GM18907 (cell line): ENCODE measurements at regions not wholly inside any gene's neighbourhood (a gene's known extent, or its start where the extent isn't known, plus 50 kb on each side); places are given as distances from the start of the nearest gene placed in this dataset.
"Not testable (repeated sequence)": the region's sequence is repeated elsewhere in the genome, so short reads cannot be mapped to it uniquely, and the experiment has no call there.

Experiments
- ATAC-seq: cut with Tn5 transposase; IDR thresholded peaks from one replicate; pipeline ENCODE4 v1.9.1; 2021; ENCODE audit warnings: mild to moderate bottlenecking, moderate library complexity; ENCODE audit not compliant: unreplicated experiment

DNA sequence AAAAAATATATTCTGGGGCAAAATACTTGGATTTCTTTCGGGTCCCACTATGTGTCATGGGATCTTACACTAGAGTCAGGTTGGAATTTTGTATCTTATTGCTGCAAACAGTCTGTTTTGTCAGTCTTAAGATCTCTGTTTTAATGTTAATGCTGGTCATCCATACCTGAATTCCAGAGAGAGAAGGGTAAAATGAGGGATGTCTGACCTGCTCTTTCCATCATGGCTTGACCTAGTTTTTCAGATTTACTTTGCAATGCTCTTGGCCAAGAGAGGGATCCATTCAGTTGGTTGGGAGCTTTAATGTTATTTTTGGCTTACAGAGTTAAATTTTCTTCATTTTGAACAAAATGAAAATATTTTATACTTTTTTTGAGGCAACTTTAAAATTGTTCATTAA, 117.2 kb downstream of the CASP12 start:
- no peak for ATAC-seq

DNA sequence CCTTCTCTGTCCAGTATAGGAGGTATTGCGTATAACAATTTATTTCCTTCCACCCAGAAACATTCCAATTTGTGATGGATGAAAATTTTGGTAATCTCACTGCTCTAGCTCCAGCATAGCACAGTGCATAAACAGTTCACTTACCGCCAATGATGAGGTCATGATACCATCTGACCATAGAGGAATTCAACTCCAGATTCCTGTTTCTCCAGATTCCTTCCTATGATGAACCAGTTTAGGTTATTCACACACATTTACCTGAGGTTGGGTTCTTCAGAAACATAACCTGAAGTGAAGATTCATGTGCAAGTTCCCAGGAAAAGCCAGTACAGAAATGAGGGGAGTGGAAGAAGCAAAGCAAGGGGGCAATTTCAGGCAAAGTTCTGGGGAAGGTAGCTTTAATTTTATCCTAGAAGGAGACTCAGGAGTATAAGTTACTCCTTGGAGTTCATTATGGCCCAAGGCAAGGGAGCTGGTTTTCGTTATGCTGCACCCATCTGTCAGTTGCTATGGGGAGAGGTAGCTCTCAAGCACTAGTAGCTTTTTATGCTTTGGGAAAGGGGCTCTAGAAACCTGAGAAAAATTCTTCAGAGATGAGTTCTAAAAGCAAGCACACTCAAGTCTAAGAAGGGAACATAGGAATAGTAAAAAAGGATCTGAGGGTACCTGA, 121.6 kb downstream of the CASP12 start:
- no peak for ATAC-seq

DNA sequence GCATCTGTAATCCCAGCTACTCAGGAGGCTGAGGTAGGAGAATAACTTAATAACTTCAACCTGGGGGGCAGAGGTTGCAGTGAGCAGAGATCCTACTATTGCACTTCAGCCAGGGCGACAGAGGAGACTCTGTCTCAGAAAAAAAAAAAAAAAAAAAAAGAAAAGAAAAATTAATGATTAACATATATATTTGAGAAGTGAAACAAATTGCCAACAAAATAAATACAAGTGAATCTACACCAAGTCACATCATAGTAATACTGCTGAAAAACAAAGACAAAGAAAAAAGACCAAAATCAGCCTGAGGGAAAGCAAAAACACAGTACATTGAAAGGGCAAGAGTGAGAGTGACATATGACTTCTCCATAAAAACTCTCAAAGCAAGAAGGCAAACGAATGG, 123.7 kb downstream of the CASP12 start:
- ATAC-seq = no peak

DNA sequence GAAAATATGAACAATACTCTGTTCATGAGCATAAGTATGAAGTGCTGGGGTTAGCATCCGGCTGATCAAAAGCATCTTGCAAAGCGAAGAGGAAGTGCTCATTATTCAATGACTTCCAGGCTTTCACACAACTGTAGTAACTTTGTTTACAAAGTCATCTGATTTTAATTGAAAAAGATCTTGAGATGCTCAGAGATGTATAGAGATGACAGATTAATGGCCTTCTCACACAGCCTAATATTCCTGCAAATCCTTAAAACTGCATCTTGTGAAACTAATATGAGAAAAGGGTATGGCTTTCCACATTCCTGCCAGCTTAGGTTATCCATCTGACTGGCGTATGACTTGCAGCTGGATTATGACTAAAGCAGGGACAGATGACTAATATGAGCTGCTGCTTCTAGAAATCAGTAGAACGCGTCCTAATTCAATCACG, 125.4 kb downstream of the CASP12 start:
- ATAC-seq = no peak

DNA sequence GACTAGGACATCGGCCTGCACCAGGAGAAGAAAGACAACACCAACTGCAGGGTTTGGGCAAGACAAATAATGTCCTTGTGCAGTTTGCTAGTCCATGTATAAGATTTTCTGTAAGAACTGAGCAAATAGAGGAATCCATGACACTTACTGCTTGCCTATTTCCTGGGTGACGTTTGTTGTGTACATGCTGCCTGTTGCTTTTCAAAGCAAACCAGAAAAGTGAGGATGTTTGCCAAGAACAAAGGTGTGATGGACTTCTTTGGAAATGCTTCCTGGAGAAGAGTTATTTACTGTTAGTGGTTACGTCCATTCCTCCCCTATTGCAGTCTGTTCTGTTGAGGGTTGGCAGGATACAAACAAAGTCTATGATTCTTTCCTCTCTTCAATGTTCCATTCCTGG, 126.5 kb downstream of the CASP12 start:
- ATAC-seq = no peak

DNA sequence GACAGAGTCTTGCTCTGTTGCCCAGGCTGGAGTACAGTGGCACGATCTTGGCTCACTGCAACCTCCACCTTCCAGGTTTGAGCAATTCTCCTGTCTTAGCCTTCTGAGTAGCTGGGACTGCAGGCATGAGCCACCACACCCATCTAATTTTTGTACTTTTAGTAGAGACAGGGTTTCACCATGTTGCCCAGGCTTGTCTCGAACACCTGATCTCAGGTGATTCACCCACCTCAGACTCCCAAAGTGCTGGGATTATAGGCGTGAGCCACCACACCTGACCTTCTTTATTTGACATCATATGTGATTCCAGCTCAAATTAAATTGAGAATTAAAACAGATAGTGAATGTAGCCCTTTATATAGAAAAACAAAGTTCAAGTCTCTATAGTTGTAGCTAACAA, 127.2 kb downstream of the CASP12 start:
- ATAC-seq = not testable (repeated sequence)

DNA sequence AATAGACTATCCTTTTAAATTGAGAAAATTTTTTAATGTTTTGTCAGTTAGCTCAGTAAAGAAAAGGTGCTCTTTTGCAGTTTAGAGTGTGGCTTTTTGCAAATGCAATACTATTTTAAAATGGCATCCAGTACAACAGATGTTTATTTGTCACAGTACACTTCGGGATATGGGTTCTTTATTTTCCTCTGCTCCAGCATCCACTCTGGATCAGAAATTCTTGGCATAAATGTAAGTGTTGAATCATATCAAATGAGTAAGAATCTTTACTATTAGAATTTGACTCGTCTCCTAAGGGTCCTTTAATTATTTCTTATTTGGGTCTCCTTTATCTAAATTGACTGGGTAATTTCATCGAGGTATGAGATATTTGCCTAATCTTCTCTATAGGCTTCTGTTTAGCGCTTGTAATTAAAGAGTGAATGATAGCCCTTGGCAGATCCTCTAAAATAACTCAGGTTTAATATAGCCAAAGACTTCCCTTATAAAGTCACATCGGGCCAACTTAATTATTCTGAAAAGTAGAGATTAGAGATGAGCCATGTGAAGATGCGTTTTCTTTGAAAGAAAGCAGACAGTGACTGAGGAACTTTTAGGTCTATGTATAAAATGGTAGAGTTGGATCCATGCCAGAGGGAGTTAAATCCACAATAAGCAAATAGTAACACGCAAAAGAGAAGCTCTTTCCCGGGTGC, 132.7 kb downstream of the CASP12 start:
- ATAC-seq = no peak

DNA sequence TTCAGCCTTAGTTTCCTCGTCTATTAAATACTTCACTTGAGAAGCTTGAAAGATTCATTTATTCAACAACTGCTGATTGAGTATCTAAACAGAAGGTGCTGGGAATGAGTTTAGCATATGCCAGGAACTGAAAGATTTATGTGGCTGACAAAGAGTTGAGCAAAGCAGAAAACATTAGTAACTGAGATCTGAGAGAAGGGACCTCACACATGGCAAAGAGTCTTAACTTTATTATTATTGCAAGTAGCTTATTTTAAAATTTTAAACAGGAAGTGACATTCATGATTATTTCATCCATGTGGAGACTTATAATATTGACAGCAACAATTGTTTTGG, 133.6 kb downstream of the CASP12 start:
- ATAC-seq = no peak

DNA sequence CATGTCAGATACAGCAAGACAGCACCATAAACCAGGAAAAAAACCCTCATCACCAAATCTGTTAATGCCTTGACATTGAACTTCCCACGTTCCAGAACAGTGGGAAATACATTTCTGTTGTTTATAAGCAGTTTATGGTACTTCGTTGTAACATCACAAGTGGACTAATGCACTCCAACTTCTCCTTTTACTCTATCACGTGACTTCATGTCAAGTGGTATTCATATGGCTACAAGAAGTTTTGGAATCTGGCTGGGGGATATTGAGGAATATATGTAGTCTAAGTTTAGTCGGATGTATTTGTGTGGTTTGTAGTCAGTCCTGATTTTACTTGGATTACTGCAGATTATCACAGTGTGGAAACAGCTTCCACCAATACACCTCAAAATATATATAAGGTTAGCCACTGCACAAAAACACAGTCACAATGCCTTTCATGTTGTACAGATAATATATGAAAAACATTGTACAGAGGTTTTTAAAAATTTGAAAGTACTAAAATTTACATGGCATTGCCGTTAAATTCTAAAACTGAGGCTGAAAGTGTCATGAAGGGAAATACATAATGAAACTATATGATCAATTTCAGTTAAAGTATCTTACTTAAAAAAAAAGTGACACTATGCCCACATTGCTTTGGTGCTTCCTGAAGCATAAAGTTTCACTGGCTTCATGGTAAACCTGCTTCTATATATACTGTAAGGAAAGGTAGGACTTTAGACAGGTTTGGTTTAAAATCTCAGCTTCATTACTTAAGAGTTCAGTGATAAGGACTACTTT, 134.1 kb downstream of the CASP12 start:
- no peak for ATAC-seq

DNA sequence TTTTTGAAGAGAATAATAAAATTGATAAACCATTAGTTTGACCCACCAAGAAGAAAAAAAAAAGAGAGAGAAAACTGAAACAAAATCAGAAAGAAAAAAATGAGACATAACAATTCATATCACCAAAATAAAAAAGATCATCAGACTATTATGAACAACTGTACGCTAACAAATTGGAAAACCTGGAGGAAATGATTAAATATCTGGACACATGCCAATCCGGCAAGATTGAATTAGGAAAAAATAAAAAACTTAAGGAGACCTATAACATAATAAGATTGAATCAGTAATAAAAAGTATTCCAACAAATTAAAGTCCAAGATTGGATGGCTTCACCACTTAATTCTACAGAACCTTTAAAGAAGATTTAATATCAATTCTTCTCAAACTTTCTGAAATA, 136.7 kb downstream of the CASP12 start:
- no peak for ATAC-seq

DNA sequence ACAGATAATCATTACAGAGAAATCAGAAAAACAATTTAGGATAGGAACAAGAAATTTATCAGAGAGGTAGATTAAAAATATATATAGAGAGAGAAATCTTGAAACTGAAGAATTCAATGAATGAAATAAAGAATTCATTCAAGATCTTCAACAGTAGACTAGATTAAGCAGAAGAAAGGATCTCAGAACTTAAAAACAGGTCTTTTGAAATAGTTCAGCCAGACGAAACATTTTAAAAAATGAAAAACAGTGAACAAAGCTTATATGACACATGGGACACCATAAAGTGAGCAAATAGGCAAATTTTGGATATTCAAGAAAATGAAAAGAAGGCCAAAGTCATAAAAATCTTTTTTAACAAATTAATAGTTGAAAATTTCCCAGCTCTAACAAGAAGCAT, 138.8 kb downstream of the CASP12 start:
- ATAC-seq = no peak

DNA sequence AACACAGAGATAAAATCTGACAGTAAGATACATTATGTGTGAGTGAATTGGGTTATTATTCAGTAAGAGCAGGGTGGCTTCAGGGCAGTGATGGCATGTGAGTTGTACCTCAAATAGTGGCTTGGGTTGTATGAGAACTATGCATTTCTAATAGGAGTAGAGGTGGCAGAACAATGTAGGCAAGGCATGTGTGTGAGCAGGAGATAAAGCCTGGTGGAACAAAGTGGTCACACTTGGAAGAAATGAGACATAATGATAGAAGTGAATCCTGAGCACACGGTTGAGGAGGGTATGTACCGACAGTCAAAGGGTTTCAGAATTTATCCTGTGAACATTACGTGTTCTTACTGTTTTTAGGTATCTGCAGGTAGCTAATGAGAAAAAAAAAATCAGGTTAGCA, 159.3 kb downstream of the CASP12 start:
- no peak for ATAC-seq

DNA sequence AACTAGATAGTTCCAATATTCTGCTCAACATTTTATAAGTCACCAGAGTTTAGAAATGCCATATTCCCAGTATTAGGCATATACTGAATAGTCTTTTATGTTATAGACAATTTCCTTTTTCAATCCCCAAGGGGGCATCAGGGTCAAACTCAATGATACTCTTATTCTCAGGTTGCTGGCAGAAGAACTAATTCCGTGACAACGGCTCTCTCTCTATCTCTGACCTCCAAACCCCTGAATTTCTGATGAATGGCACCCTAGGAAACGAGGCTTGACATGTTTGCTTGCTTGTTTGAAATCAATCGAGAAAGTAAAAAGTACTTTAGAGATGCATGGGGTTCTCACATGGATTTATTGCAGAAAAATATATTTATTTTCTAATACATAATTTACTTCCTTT, 160.1 kb downstream of the CASP12 start:
- no peak for ATAC-seq

DNA sequence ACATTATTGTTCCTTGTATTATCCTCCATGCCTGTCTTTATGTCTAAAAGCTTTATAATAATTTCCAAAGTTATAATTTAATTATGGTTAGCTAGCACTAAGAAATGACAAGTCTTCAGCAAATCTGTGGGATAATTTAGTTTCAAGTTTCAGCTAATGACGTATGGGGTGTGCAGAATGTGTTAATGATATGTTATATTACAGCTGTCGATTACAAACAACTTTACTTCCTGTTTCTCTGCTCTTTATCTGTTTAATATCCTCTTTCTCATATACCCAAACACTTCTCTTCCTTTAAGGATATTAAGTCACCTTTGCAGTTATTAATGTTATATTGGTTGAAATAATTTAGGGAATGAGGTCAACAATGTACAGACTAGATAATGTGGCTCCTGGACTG, 161.8 kb downstream of the CASP12 start:
- ATAC-seq = no peak

DNA sequence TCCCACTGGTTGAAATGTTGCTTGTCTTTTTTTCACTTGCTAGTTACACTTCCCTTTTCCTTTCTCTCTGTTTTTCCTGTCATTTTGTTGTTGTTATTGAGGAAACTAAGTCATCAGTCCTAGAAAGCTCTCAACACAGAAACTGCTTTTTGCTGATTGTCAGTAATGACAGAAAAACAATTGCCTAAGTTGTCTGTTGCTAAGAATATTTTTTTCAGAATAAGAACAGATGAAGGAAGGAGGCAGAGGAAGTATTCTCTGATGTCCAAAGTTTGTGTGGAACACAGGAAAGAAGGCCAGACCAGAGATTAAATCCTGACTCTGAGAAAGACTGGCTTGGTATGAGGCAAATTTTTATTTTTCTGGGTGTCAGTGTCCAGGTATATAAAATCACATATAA, 163.3 kb downstream of the CASP12 start:
- ATAC-seq = no peak

DNA sequence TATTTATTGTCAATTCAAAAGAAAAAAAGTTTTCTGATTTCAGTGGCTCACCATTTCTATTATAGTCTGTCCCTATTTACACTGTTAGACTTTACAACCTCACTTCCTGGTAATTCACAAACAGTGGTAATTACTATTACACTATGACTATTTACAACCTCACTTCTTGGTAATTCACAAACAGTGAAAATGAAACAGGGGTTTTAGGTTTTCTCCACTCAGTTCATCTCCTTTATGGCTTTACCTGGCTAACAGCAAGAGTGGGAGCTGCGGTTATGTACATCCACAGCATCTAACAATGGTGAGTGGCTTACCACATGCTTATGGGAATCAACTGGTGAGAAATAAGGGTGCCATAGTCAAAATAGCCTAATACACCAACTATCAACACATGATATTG, 166.4 kb downstream of the CASP12 start:
- ATAC-seq = no peak

DNA sequence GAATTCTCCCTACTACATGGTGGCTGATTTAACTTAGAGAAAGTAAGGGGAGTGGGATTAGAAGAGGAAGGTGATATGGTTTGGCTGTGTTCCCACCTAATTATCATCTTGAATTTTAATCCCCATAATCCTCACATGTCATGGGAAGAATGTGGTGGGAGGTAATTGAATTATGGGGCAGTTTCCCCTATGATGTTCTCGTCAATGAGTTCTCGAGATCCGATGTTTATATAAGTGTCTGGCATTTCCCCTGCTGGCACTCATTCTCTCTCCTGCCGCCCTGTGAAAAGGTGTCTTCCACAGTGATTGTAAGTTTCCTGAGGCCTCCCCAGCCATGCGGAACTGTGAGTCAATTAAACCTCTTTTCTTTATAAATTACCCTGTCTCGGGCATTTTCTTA, 169.3 kb downstream of the CASP12 start:
- ATAC-seq = no peak

DNA sequence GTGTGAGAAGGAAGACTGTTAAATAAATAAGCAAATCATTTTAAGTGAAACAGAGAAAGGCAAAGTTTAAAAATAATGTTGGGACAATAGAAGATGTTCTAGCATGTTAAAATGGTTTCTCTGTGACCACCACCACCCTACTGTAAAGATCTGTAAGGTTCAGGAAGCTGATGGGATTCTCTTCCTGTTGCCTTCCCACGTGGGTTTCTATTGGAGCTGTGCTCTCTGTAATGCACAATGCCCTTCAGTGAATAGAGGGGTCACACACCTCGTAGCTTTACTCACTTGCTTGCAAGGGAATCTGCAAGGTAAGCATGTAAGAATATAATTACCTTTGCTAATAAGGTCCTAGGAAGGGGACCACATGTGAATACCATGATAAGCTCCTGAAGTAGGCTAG, 170.5 kb downstream of the CASP12 start:
- no peak for ATAC-seq

DNA sequence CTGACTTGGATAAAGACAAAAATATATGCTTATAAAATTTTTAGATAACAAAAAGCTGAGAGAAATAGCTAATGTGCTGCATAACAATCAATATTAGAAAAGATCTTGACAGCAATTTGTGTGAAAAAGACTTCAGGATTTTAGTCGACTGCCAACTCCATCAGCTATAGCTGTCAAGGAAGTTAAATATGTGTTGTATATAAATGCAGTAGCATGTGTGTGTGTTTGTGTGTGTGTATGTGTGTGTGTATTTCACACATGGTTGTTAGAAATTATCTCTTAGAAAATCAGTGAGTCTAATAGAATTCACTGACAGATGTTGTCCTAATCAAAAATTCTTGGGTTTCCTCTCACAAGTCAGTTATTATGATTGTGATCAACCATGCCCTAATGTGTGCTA, 171.2 kb downstream of the CASP12 start:
- no peak for ATAC-seq

DNA sequence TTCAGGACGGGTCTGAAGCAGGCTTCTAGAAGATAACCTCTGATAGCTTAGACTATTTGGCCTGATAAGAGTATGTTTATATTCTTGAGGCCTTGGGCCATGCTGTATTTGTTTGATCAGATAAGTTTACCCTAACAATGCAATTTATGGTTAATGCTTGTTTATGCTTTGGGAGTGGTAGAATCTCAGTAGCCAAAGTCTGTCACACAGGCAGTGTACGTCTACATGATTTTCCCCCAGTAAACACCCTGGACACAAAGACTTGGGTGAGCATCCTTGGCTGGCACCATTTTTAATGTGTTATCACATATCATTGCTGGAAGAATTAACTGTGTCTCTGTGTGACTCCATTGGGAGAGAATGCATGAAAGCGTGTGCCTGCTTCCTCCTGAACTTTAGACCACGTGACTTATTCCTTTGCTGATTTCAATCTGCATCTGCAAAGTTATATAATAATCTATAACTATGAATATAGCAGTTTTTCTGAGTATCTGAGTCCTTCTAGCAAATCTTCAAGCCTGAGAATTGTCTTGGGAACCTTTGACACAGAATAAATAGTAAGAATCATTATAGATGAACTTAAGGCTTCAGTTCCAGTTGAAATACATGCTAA, 172.4 kb downstream of the CASP12 start:
- ATAC-seq = no peak

DNA sequence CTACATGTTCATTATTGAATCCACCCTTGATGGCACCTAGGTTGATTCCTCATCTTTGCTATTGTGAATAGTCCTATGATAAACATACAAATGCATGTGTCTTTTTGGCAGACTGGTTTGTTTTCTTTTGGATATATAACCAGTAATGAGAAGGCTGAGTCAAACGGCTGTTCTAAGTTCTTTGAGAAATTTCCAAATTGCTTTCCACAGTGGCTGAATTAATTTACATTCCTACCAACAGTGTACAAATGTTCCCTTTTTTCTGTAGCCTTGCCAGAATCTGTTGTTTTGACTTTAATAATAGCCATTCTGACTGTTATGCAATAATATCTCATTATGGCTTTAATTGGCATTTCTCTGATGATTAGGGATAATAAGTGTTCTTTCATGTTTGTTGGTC, 184.9 kb downstream of the CASP12 start:
- no peak for ATAC-seq
